ENCODE measurements at regions not wholly inside any gene's neighbourhood (a gene's known extent, or its start where the extent isn't known, plus 50 kb on each side); places are given as distances from the start of the nearest gene placed in this dataset.

GRCh38 chr4:125719987-125720386 is 405.2 kb downstream of the FAT4 start:
- peaks cover 6% of the 10 kb centered on the region; the same call in 1 of the 2 replicates for H3K4me1 ChIP-seq (ENCODE audit: insufficient read depth, low read length)
- no peaks in the 10 kb centered on the region for H3K9me3 ChIP-seq (ENCODE audit: control insufficient read depth, insufficient read depth, low read length)
- H3K9ac ChIP-seq (ENCODE audit: low read depth, low read length), result no peak overlapping the region
- H3K36me3 ChIP-seq (ENCODE audit: insufficient read depth, low read length), result peaks cover 3% of the 10 kb centered on the region; the same call in 1 of the 2 replicates

- H3K9me3 ChIP-seq (ENCODE audit: control insufficient read depth, insufficient read depth, low read length), result no peaks in the 10 kb centered on the region
- H3K9ac ChIP-seq (ENCODE audit: low read depth, low read length), result no peak overlapping the region
- peaks cover 13% of the 10 kb centered on the region for H3K4me1 ChIP-seq (ENCODE audit: insufficient read depth, low read length)
- H3K36me3 ChIP-seq (ENCODE audit: insufficient read depth, low read length), result no peaks in the 10 kb centered on the region
Observed at GRCh38 chr4:125722009-125722408, 407.3 kb downstream of the FAT4 start.

- H3K36me3 ChIP-seq (ENCODE audit: insufficient read depth, low read length), result no peaks in the 10 kb centered on the region
Observed at GRCh38 chr4:125725957-125726525, 411.3 kb downstream of the FAT4 start.

GRCh38 chr4:125727931-125728330 is 413.2 kb downstream of the FAT4 start:
- Histone ChIP-seq H3K9ac (ENCODE audit: low read depth, low read length) (no peak overlapping the region), H3K4me1 (ENCODE audit: insufficient read depth, low read length) (peaks cover 39% of the 10 kb centered on the region), H3K9me3 (ENCODE audit: control insufficient read depth, insufficient read depth, low read length) (no peaks in the 10 kb centered on the region), H3K36me3 (ENCODE audit: insufficient read depth, low read length) (no peaks in the 10 kb centered on the region)

More at GRCh38 chr4:125725957-125726525, 411.3 kb downstream of the FAT4 start:
- Histone ChIP-seq H3K4me1 (ENCODE audit: insufficient read depth, low read length) (peaks cover 39% of the 10 kb centered on the region), H3K9me3 (ENCODE audit: control insufficient read depth, insufficient read depth, low read length) (no peaks in the 10 kb centered on the region), H3K9ac (ENCODE audit: low read depth, low read length) (no peak overlapping the region)

GRCh38 chr4:125728568-125728967 is 413.8 kb downstream of the FAT4 start:
- Histone ChIP-seq H3K4me1 (ENCODE audit: insufficient read depth, low read length) (peaks cover 39% of the 10 kb centered on the region), H3K9me3 (ENCODE audit: control insufficient read depth, insufficient read depth, low read length) (no peaks in the 10 kb centered on the region), H3K36me3 (ENCODE audit: insufficient read depth, low read length) (no peaks in the 10 kb centered on the region), H3K9ac (ENCODE audit: low read depth, low read length) (no peak overlapping the region)

- Histone ChIP-seq H3K9me3 (ENCODE audit: control insufficient read depth, insufficient read depth, low read length) (no peaks in the 10 kb centered on the region), H3K9ac (ENCODE audit: low read depth, low read length) (no peak overlapping the region), H3K36me3 (ENCODE audit: insufficient read depth, low read length) (no peaks in the 10 kb centered on the region), H3K4me1 (ENCODE audit: insufficient read depth, low read length) (peaks cover 39% of the 10 kb centered on the region)
Observed at GRCh38 chr4:125729171-125729570, 414.4 kb downstream of the FAT4 start.

GRCh38 chr4:125732632-125733031 is 417.9 kb downstream of the FAT4 start:
- no peaks in the 10 kb centered on the region for H3K9me3 ChIP-seq (ENCODE audit: control insufficient read depth, insufficient read depth, low read length)
- no peaks in the 10 kb centered on the region for H3K36me3 ChIP-seq (ENCODE audit: insufficient read depth, low read length)
- no peak overlapping the region for H3K9ac ChIP-seq (ENCODE audit: low read depth, low read length)
- H3K4me1 ChIP-seq (ENCODE audit: insufficient read depth, low read length), result peaks cover 42% of the 10 kb centered on the region

GRCh38 chr4:125734504-125734903 is 419.7 kb downstream of the FAT4 start:
- Histone ChIP-seq H3K9ac (ENCODE audit: low read depth, low read length) (no peak overlapping the region), H3K4me1 (ENCODE audit: insufficient read depth, low read length) (peaks cover 25% of the 10 kb centered on the region), H3K36me3 (ENCODE audit: insufficient read depth, low read length) (no peaks in the 10 kb centered on the region)

GRCh38 chr4:125735102-125735501 is 420.3 kb downstream of the FAT4 start:
- Histone ChIP-seq H3K4me1 (ENCODE audit: insufficient read depth, low read length) (peaks cover 25% of the 10 kb centered on the region), H3K9me3 (ENCODE audit: control insufficient read depth, insufficient read depth, low read length) (no peaks in the 10 kb centered on the region), H3K9ac (ENCODE audit: low read depth, low read length) (no peak overlapping the region)

More at GRCh38 chr4:125734504-125734903, 419.7 kb downstream of the FAT4 start:
- H3K9me3 ChIP-seq (ENCODE audit: control insufficient read depth, insufficient read depth, low read length), result no peaks in the 10 kb centered on the region

GRCh38 chr4:125736057-125736456 is 421.3 kb downstream of the FAT4 start:
- Histone ChIP-seq H3K4me1 (ENCODE audit: insufficient read depth, low read length) (peaks cover 20% of the 10 kb centered on the region), H3K9me3 (ENCODE audit: control insufficient read depth, insufficient read depth, low read length) (no peaks in the 10 kb centered on the region), H3K9ac (ENCODE audit: low read depth, low read length) (no peak overlapping the region), H3K36me3 (ENCODE audit: insufficient read depth, low read length) (no peaks in the 10 kb centered on the region)

More at GRCh38 chr4:125735102-125735501, 420.3 kb downstream of the FAT4 start:
- no peaks in the 10 kb centered on the region for H3K36me3 ChIP-seq (ENCODE audit: insufficient read depth, low read length)

- no peaks in the 10 kb centered on the region for H3K9me3 ChIP-seq (ENCODE audit: control insufficient read depth, insufficient read depth, low read length)
- no peak overlapping the region for H3K9ac ChIP-seq (ENCODE audit: low read depth, low read length)
- no peaks in the 10 kb centered on the region for H3K36me3 ChIP-seq (ENCODE audit: insufficient read depth, low read length)
- peaks cover 20% of the 10 kb centered on the region for H3K4me1 ChIP-seq (ENCODE audit: insufficient read depth, low read length)
Observed at GRCh38 chr4:125739760-125740159, 425.0 kb downstream of the FAT4 start.

- H3K9me3 ChIP-seq (ENCODE audit: control insufficient read depth, insufficient read depth, low read length), result no peaks in the 10 kb centered on the region
- H3K9ac ChIP-seq (ENCODE audit: low read depth, low read length), result no peak overlapping the region
- H3K4me1 ChIP-seq (ENCODE audit: insufficient read depth, low read length), result peaks cover 8% of the 10 kb centered on the region; the same call in 1 of the 2 replicates
- no peaks in the 10 kb centered on the region for H3K36me3 ChIP-seq (ENCODE audit: insufficient read depth, low read length)
Observed at GRCh38 chr4:125741825-125742452, 427.2 kb downstream of the FAT4 start.

- H3K36me3 ChIP-seq (ENCODE audit: insufficient read depth, low read length), result no peaks in the 10 kb centered on the region
- no peak overlapping the region for H3K9ac ChIP-seq (ENCODE audit: low read depth, low read length)
- H3K4me1 ChIP-seq (ENCODE audit: insufficient read depth, low read length), result peaks cover 2% of the 10 kb centered on the region; the same call in 1 of the 2 replicates
- no peaks in the 10 kb centered on the region for H3K9me3 ChIP-seq (ENCODE audit: control insufficient read depth, insufficient read depth, low read length)
Observed at GRCh38 chr4:125744891-125745364, 430.2 kb downstream of the FAT4 start.

GRCh38 chr4:125749354-125749753 is 434.6 kb downstream of the FAT4 start:
- Histone ChIP-seq H3K36me3 (ENCODE audit: insufficient read depth, low read length) (no peaks in the 10 kb centered on the region), H3K9ac (ENCODE audit: low read depth, low read length) (no peak overlapping the region), H3K9me3 (ENCODE audit: control insufficient read depth, insufficient read depth, low read length) (no peaks in the 10 kb centered on the region), H3K4me1 (ENCODE audit: insufficient read depth, low read length) (0 out of 2 replicates have a peak, but pooled peaks cover 5% of the 10 kb centered on the region)

- H3K9me3 ChIP-seq (ENCODE audit: control insufficient read depth, insufficient read depth, low read length), result no peaks in the 10 kb centered on the region
- H3K4me1 ChIP-seq (ENCODE audit: insufficient read depth, low read length), result 0 out of 2 replicates have a peak, but pooled peaks cover 5% of the 10 kb centered on the region
- no peaks in the 10 kb centered on the region for H3K36me3 ChIP-seq (ENCODE audit: insufficient read depth, low read length)
- H3K9ac ChIP-seq (ENCODE audit: low read depth, low read length), result no peak overlapping the region
Observed at GRCh38 chr4:125750399-125750798, 435.6 kb downstream of the FAT4 start.

Measured in ES-I3 (cell line).